ENCODE measurements at regions not wholly inside any gene's neighbourhood (a gene's known extent, or its start where the extent isn't known, plus 50 kb on each side); places are given as distances from the start of the nearest gene placed in this dataset.

DNA sequence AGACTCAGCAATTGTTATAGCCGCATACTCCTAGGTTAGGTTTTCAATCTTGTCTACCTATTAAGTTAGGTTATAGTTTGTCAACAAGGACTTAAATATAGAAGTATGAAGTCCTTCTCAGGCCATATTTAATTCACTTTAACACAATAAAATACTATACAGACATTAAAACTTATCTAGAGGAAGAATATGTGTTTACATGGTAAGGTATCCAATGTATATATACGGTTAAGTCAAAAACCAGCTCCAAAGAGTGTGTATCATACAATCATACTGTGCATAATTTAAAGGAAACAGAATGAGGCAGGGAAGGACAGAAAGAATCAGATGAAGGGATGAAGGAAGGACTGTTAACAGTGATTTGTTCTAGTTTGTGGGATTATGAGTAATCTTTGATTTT lies 79.5 kb upstream of the LANCL2 start (continued):
- TF ChIP-seq TAF7 (optimal IDR thresholded peaks at IDR 0.05; ENCODE audit: borderline replicate concordance, low read depth, low read length) (no peak), POU5F1 (IDR thresholded peaks at IDR 0.05; ENCODE audit: low read depth, low read length) (no peak), GTF2F1 (IDR thresholded peaks at IDR 0.05; ENCODE audit: borderline replicate concordance, low read depth, low read length) (no peak), GABPA (IDR thresholded peaks at IDR 0.05; ENCODE audit: borderline replicate concordance, insufficient read depth, low read length) (no peak), RAD21 (IDR thresholded peaks at IDR 0.05 in 1 of 2, conservative IDR thresholded peaks at IDR 0.05 in 1 of 2; ENCODE audit: low read depth in 2 of 2, low read length in 2 of 2) (no peak), SAP30 (IDR thresholded peaks at IDR 0.05; ENCODE audit: insufficient read depth, insufficient replicate concordance, low read length) (no peak)

All from H1 (cell line).